ELF-1 (cell line): ENCODE measurements at regions not wholly inside any gene's neighbourhood (a gene's known extent, or its start where the extent isn't known, plus 50 kb on each side); places are given as distances from the start of the nearest gene placed in this dataset.
"Not testable (repeated sequence)": the region's sequence is repeated elsewhere in the genome, so short reads cannot be mapped to it uniquely, and the experiment has no call there.

ENCODE experiments used
- DNase-seq: peaks from one replicate; pipeline ENCODE4 v3.0.0-alpha.2; 2016; ENCODE audit warnings: low read depth, low spot score

DNA sequence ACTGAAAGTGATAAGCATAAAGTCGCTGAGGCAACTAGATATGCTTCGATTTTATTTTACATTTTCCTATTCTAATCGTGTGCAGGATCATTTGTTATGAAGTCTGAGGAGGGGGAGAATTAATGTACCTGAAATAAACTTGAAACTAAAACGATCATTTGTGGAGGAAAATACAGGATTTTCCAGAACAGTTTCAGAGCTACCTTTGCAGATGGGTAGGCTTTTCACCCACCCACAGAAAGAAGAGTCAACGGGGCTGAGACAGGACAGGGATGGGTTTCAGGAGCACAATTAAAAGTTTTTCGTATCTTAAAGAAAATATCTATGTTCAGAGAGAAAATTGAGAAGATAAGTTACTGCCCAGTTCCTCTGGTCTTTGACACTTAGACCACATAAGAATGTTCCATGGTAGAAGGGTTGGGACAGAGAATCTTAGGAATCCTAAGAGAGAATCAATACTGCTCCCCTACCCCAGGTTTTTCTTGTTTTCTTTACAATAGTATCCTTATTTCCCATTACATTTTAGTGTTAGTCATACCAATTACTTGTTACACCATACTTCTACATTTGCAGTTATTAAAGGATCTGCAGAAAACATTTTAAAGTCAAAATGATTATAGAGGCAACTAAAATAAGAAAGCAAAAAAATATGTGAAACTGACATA, 211.4 kb downstream of the DEPDC1B start:
- no peak for DNase-seq

GRCh38 chr5:60487885-60488442, 212.0 kb downstream of the DEPDC1B start:
- DNase-seq, result no peak

GRCh38 chr5:60487476-60487875, 212.5 kb downstream of the DEPDC1B start:
- no peak for DNase-seq

DNA sequence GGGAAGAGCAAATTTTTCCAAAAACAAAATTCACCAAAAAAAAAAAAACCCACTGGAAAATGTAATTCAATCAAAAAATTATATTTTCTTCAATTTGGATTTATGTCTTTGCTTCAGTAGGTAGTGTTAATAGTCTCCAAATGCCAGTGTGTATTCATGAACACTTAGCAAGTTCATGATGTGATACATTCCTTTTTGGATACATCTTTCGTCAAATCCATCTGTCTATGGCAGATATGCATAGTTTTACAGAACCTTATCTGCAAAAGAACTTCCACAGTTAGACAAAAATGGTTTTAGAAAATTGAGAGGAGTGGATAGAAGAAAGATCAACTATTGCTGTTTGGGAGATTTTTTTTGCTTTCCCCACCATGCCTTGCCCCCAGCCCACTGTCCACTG, 214.6 kb downstream of the DEPDC1B start:
- DNase-seq, result no peak

DNA sequence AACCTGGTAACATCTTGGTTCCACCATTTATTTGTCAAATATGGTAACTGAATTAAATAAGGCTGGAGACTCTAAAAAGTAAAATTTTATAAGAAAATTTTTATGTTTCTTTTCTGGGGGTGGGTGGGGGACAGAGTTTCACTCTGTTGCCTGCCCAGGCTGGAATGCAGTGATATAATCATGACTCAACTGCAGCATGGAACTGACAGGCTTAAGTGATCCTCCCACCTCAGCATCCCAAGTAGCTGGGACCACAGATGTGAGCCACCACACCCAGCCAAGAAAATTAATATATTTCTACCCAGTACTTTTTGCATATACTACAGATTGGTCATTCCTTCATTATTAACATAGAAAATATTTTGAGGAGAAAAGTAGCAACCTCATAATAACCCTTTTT, 216.9 kb downstream of the DEPDC1B start:
- no peak for DNase-seq

- DNase-seq, result no peak
Measured at GRCh38 chr5:60482301-60482700, 217.7 kb downstream of the DEPDC1B start.

DNA sequence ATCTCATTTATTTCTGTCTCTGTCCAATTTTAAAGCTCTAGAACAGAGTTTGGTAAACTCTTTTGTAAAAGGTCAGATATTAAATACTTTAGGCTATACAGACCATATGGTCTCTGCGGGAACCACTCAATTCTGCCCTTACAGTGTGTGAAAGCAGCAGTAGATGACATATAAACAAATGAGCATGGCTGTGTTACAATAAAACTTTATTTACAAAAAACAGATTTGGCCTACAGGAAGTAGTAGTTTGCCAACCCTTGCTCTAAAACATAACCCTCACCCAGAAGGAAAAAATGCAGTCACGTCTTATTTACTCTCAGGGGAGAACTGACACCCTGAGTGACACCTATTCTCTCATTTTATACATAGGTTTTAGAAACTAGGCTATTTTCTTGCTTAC, 220.4 kb downstream of the DEPDC1B start:
- DNase-seq, result no peak

DNA sequence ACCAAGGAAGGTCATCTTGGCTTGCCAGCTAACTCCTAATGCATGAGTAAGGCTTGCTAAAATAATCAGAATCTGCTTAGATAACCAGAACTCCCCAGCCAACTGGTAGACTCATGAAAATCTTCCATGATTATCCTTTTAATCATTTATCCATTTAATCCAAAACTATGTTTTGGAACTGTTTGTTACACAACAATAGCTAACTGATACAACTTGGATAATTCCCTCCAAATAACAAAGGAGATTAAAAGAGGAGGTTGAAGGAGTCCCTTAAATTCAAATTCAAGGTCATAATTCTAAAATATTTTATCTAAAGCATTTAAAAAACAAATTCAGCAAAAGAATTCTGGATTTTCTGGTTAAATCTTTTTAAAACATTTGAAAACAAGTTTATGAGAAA, 222.1 kb downstream of the DEPDC1B start:
- no peak for DNase-seq

- DNase-seq, result peak; percentile 14
Measured at GRCh38 chr5:60473654-60474053, 226.3 kb downstream of the DEPDC1B start.

GRCh38 chr5:60473027-60473426, 226.9 kb downstream of the DEPDC1B start:
- not testable (repeated sequence) for DNase-seq

GRCh38 chr5:60470881-60471280, 229.1 kb downstream of the DEPDC1B start:
- DNase-seq, result no peak

- no peak for DNase-seq
Measured at GRCh38 chr5:60469286-60469685, 230.7 kb downstream of the DEPDC1B start.

DNA sequence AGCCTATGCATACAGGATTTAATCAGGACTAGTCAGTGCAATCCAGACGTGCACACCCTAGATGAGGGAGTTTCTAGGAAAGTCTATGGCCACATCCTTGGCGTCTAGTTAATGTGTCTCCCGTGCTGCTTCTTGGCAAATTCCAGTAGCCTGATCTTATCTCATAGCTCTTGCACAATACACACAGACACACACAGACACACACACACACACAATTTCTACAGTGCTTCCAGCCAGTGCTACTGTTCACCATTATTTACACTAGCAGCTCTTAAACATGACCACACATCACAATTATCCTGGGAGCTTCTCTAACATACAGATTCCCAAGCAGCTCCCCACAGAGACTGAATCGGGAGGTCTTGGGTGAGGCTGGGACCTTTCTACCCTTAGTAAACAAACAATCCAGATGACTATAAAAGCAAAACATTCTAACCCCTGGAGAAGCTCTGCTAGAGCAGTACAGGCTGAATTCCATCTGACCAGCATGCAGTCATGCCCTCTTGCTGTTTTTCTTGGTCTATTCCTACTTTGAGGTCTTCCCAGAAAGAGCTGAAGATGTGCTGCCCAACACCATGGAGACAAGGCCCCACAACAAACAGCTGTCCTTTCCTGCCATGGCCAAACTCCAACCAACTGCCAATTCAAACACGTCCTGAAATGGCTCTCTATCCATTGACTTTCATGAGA, 236.6 kb downstream of the DEPDC1B start:
- DNase-seq, result no peak

DNA sequence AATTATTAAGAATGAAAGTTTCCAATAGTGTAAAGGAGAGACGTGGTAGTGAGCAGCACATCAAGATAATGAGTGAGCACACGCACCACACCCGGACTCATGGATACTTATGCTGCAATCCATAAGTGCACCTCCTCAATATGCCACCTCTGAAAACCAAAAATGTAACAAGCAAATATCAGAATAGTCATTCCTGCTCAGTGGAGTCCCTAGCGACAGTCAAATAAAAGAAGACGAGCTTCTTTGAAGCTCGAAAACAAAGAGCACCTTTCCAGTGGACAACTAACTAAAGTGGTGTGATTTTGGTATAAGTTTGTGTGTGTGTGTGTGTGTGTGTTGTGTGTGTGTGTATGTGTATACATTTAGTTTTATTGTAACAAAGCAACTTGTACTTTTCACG, 241.3 kb downstream of the DEPDC1B start:
- DNase-seq, result no peak

DNA sequence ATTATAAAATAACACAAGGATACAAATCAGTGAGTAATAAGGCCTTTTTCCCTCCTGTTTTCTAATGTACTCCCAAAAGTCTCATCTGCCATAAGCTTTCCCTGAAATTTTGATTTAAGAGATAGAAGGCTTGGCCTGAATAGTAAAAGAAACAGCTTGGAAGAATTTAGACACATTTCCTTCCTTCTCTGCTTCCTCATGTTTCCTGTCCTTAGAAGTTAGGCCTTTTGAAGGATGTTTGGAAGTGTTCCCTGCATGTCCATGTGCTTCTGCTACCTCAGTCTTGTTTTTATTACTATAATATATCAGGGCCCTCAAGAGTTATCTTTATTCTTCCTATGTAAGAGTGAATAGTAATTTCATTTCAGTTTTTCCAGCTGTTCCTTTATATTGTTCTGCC, 242.7 kb downstream of the DEPDC1B start:
- DNase-seq, result no peak

GRCh38 chr5:60455589-60455988, 244.4 kb downstream of the DEPDC1B start:
- no peak for DNase-seq

- DNase-seq, result not testable (repeated sequence)
Measured at GRCh38 chr5:60454277-60454676, 245.7 kb downstream of the DEPDC1B start.

GRCh38 chr5:60453186-60453976, 246.6 kb downstream of the DEPDC1B start:
- no peak for DNase-seq

GRCh38 chr5:60448600-60448999, 251.4 kb downstream of the DEPDC1B start:
- DNase-seq, result no peak

- no peak for DNase-seq
Measured at GRCh38 chr5:60447488-60447920, 252.5 kb downstream of the DEPDC1B start.

DNA sequence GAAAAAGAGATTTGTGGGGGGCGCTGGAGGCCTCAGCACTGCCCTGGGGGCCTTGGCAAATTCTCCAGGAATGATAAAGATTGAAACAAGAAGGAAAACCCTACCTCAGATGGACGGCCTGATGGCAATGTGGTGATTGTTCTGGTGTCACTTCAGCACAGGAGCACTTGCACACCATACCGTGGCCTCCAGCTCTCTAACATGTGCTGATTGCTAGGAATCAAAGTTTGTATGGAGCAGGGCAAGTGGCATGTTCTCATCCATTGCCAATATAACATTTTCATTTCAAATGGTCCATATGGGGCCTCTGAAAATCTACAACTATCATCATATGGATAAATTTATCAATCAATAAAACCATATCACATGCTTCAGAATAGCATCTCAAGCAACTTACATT, 253.0 kb downstream of the DEPDC1B start:
- DNase-seq, result no peak

- no peak for DNase-seq
Measured at GRCh38 chr5:60445921-60446320, 254.0 kb downstream of the DEPDC1B start.
